ENCODE measurements at regions not wholly inside any gene's neighbourhood (a gene's known extent, or its start where the extent isn't known, plus 50 kb on each side); places are given as distances from the start of the nearest gene placed in this dataset.

DNA sequence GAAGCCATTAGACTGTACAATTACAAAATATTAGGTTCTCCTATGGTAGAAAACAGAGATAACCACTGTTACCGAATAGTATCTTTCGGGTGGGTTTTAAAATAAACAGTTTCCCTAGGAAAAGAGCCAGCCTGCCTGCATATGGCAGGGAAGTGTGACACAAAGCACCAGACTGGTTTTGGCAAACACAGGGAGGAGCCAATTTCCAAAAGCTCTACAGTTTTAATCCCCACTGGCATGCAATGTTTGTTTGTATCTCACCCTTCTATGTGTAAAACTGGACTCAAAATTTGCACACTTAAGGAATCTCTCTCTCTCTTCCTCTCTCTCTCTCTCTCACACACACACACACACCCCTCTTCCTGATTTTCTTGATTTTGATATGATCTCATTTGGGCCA, 261.7 kb downstream of the ETV1 start:
- TF ChIP-seq CTCF (IDR thresholded peaks at IDR 0.05; ENCODE audit: insufficient read depth, low read length) (no peak), POLR2AphosphoS5 (IDR thresholded peaks at IDR 0.05; ENCODE audit: low read depth) (no peak)
